Keratinocyte (primary cell): ENCODE measurements at regions not wholly inside any gene's neighbourhood (a gene's known extent, or its start where the extent isn't known, plus 50 kb on each side); places are given as distances from the start of the nearest gene placed in this dataset.

Source experiments
- DNase-seq: peaks from one replicate; pipeline ENCODE4 v3.0.0-alpha.2; 2011; ENCODE audit warnings: low read depth, missing footprints, low spot score
- FAIRE-seq: peaks from 2 replicates; lab custom pipeline; 2011; peaks lifted over from hg19 to GRCh38; lab: Jason Lieb, UNC
- H2AFZ ChIP-seq: 2 replicates; pipeline ENCODE4 v1.6.0; 2012; ENCODE audit warnings: low read length, control low read depth, inconsistent platforms; ENCODE audit not compliant: control insufficient read depth
- H3K27ac ChIP-seq: 2 replicates; pipeline ENCODE4 v1.5.1; 2011; ENCODE audit warnings: low read length; ENCODE audit not compliant: control insufficient read depth, insufficient read depth
- H3K27me3 ChIP-seq: 3 replicates; pipeline ENCODE4 v1.6.0; 2011; ENCODE audit warnings: low read length; ENCODE audit not compliant: control insufficient read depth, insufficient read depth; ENCODE audit errors: extremely low read depth
- H3K36me3 ChIP-seq, 2 experiments: 2 replicates in 1 of 2; 3 replicates in 1 of 2; pipeline ENCODE4 v1.5.1; 2011; ENCODE audit warnings: low read length in 2 of 2, mild to moderate bottlenecking in 1 of 2; ENCODE audit not compliant: control insufficient read depth in 2 of 2, insufficient read depth in 2 of 2; ENCODE audit errors: extremely low read depth in 1 of 2
- H3K4me1 ChIP-seq: 3 replicates; pipeline ENCODE4 v1.5.1; 2011; ENCODE audit warnings: low read length; ENCODE audit not compliant: control insufficient read depth, insufficient read depth; ENCODE audit errors: extremely low read depth
- H3K4me2 ChIP-seq: 3 replicates; pipeline ENCODE4 v1.6.0; 2011; ENCODE audit warnings: low read depth, low read length; ENCODE audit not compliant: control insufficient read depth, insufficient read depth; ENCODE audit errors: extremely low read depth
- H3K4me3 ChIP-seq, 3 experiments: fragments of 200-600 bp in 1 of 3; sonication (generic) in 1 of 3; 2 replicates in 2 of 3; 3 replicates in 1 of 3; pipeline ENCODE4 v1.5.1; 2011 to 2016; ENCODE audit warnings: low read length in 3 of 3, mild to moderate bottlenecking in 3 of 3, control low read depth in 2 of 3, inconsistent platforms in 1 of 3, low read depth in 1 of 3, mixed read lengths in 1 of 3, mixed run types in 1 of 3, moderate library complexity in 1 of 3; ENCODE audit not compliant: control insufficient read depth in 2 of 3, insufficient read depth in 2 of 3; ENCODE audit errors: extremely low read depth in 1 of 3
- H3K79me2 ChIP-seq: 2 replicates; pipeline ENCODE4 v1.6.0; 2012; ENCODE audit warnings: low read length; ENCODE audit not compliant: control insufficient read depth, insufficient read depth
- H3K9ac ChIP-seq: 3 replicates; pipeline ENCODE4 v1.6.0; 2011; ENCODE audit warnings: low read length; ENCODE audit not compliant: control insufficient read depth, insufficient read depth; ENCODE audit errors: extremely low read depth
- H3K9me1 ChIP-seq: 3 replicates; pipeline ENCODE4 v1.6.0; 2011; ENCODE audit warnings: low read length; ENCODE audit not compliant: control insufficient read depth, insufficient read depth; ENCODE audit errors: extremely low read depth
- H3K9me3 ChIP-seq: 2 replicates; pipeline ENCODE4 v1.5.1; 2012; ENCODE audit warnings: low read depth, low read length; ENCODE audit not compliant: control insufficient read depth
- H4K20me1 ChIP-seq: 3 replicates; pipeline ENCODE4 v1.6.0; 2011; ENCODE audit warnings: low read length; ENCODE audit not compliant: control insufficient read depth, insufficient read depth; ENCODE audit errors: extremely low read depth
- EZH2 ChIP-seq: IDR thresholded peaks from one replicate; pipeline ENCODE4 v1.6.1; 2012; ENCODE audit warnings: inconsistent platforms, mild to moderate bottlenecking, low read length, moderate library complexity
- dilution Hi-C: fragments of 300-500 bp; cut with MboI; formaldehyde crosslinking; loops from one replicate; pipeline ENCODE4 v1.7.0; 2020; ENCODE audit warnings: low sequenced_read_pairs; ENCODE audit not compliant: extremely low pct_ligation_motif_present
- TF ChIP-seq, protein P1 (sequence below), 3 experiments: IDR thresholded peaks in 1 of 3; conservative IDR thresholded peaks in 1 of 3; optimal IDR thresholded peaks in 1 of 3; 2 replicates in 2 of 3; 3 replicates in 1 of 3; pipeline versions ENCODE3 to v1.5.1; 2011; ENCODE audit warnings: low read length in 3 of 3, mild to moderate bottlenecking in 3 of 3, moderate library complexity in 2 of 3, control low read depth in 1 of 3, inconsistent platforms in 1 of 3; ENCODE audit not compliant: insufficient read depth in 2 of 3; ENCODE audit errors: extremely low read depth in 1 of 3

DNA sequence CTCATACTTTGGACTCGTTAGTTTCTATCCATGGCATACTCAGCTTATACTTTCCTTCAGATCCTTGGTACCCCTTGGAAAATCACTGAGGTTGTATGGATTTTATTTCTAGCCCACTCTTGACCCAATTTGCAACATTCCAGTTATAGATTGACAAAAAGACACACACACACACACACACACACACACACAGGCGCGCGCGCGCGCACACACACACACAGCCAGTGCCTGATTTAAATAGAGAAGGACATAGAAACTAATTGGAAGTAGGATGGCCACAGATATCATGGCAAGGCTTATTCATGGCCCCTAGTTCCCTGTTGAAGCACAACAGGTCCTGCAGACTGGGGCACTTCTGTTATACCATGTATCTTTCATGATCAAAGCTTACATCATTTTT lies 89.1 kb upstream of the CFAP20DC start:
- H3K4me3 ChIP-seq = no peak overlapping the region
- no peaks in the 10 kb centered on the region for H3K4me1 ChIP-seq
- no peak for FAIRE-seq
- no peaks in the 10 kb centered on the region for H4K20me1 ChIP-seq
- no peak for TF ChIP-seq EZH2
- TF ChIP-seq, protein P1, sequence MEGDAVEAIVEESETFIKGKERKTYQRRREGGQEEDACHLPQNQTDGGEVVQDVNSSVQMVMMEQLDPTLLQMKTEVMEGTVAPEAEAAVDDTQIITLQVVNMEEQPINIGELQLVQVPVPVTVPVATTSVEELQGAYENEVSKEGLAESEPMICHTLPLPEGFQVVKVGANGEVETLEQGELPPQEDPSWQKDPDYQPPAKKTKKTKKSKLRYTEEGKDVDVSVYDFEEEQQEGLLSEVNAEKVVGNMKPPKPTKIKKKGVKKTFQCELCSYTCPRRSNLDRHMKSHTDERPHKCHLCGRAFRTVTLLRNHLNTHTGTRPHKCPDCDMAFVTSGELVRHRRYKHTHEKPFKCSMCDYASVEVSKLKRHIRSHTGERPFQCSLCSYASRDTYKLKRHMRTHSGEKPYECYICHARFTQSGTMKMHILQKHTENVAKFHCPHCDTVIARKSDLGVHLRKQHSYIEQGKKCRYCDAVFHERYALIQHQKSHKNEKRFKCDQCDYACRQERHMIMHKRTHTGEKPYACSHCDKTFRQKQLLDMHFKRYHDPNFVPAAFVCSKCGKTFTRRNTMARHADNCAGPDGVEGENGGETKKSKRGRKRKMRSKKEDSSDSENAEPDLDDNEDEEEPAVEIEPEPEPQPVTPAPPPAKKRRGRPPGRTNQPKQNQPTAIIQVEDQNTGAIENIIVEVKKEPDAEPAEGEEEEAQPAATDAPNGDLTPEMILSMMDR (optimal IDR thresholded peaks at IDR 0.05 in 1 of 3, IDR thresholded peaks at IDR 0.05 in 1 of 3, conservative IDR thresholded peaks at IDR 0.05 in 1 of 3; ENCODE audit: extremely low read depth in 1 of 3, insufficient read depth in 2 of 3, low read length in 3 of 3) = no peak
- no peaks in the 10 kb centered on the region for H3K79me2 ChIP-seq
- dilution Hi-C loops = no loop called here
- no peaks in the 10 kb centered on the region for H3K9me3 ChIP-seq
- H3K27ac ChIP-seq = no peak overlapping the region
- no peaks in the 10 kb centered on the region for H3K27me3 ChIP-seq
- no peaks in the 10 kb centered on the region for H3K9me1 ChIP-seq
- no peak overlapping the region for H3K4me2 ChIP-seq
- no peak overlapping the region for H2AFZ ChIP-seq
- DNase-seq = no peak
- no peaks in the 10 kb centered on the region for H3K36me3 ChIP-seq
- no peak overlapping the region for H3K9ac ChIP-seq

DNA sequence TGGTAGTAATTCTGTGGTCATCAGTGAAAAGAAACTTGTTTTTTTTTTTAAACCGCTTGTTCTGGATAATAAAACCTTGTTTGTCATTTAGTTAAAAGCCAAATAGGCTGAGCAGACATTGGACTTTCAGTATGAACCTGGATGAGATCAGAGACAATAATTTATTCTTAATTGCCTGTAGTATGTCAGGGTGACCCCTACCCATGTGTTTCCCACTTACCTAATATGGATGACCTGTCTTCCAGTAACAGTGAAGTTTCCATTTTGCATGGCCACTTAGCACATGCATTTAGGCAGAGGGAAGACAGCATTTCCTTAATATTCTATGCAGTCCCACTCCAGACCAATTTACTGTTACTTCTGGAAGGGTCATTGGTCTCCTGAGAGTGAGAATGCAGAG lies 87.6 kb upstream of the CFAP20DC start:
- no peak overlapping the region for H3K9ac ChIP-seq
- DNase-seq (no peak), FAIRE-seq (no peak)
- H3K4me3 ChIP-seq = no peak overlapping the region
- TF ChIP-seq EZH2 = no peak
- TF ChIP-seq, protein P1 (optimal IDR thresholded peaks at IDR 0.05 in 1 of 3, IDR thresholded peaks at IDR 0.05 in 1 of 3, conservative IDR thresholded peaks at IDR 0.05 in 1 of 3; ENCODE audit: extremely low read depth in 1 of 3, insufficient read depth in 2 of 3, low read length in 3 of 3) = no peak
- no peak overlapping the region for H2AFZ ChIP-seq
- H3K27ac ChIP-seq = no peak overlapping the region
- dilution Hi-C loops = no loop called here
- no peaks in the 10 kb centered on the region for H4K20me1 ChIP-seq
- H3K36me3 ChIP-seq = no peaks in the 10 kb centered on the region
- no peaks in the 10 kb centered on the region for H3K9me1 ChIP-seq
- H3K79me2 ChIP-seq = no peaks in the 10 kb centered on the region
- H3K9me3 ChIP-seq = no peaks in the 10 kb centered on the region
- no peaks in the 10 kb centered on the region for H3K4me1 ChIP-seq
- H3K27me3 ChIP-seq = no peaks in the 10 kb centered on the region
- no peak overlapping the region for H3K4me2 ChIP-seq
